IPS-20b (cell line): ENCODE measurements at regions not wholly inside any gene's neighbourhood (a gene's known extent, or its start where the extent isn't known, plus 50 kb on each side); places are given as distances from the start of the nearest gene placed in this dataset.
"Not testable (repeated sequence)": the region's sequence is repeated elsewhere in the genome, so short reads cannot be mapped to it uniquely, and the experiment has no call there.

ENCODE experiments used
- H3K27ac ChIP-seq: one replicate; pipeline ENCODE4 v1.5.1; 2013; ENCODE audit warnings: low read length
- H3K27me3 ChIP-seq: 2 replicates; pipeline ENCODE4 v1.6.1; 2013; ENCODE audit warnings: mild to moderate bottlenecking, low read length, inconsistent platforms; ENCODE audit not compliant: insufficient read depth
- H3K36me3 ChIP-seq: 2 replicates; pipeline ENCODE4 v1.6.1; 2013; ENCODE audit warnings: low read depth, mild to moderate bottlenecking, inconsistent platforms, low read length, moderate library complexity; ENCODE audit not compliant: insufficient read depth
- H3K4me1 ChIP-seq: 2 replicates; pipeline ENCODE4 v1.6.1; 2013; ENCODE audit warnings: mild to moderate bottlenecking, control low read depth, inconsistent platforms, low read length, moderate library complexity; ENCODE audit not compliant: insufficient read depth
- H3K4me3 ChIP-seq: 2 replicates; pipeline ENCODE4 v1.5.1; 2013; ENCODE audit warnings: mild to moderate bottlenecking, low read length, inconsistent platforms
- H3K9ac ChIP-seq: 2 replicates; pipeline ENCODE4 v1.6.1; 2013; ENCODE audit warnings: low read depth, mild to moderate bottlenecking, inconsistent platforms, low read length, moderate library complexity
- H3K9me3 ChIP-seq: 2 replicates; pipeline ENCODE4 v1.6.1; 2013; ENCODE audit warnings: mild to moderate bottlenecking, low read depth, low read length, inconsistent platforms; ENCODE audit not compliant: insufficient read depth

GRCh38 chr5:166637295-166637694 is 1654.2 kb upstream of the WWC1 start:
- Histone ChIP-seq H3K4me3 (no peak overlapping the region), H3K9me3 (no peaks in the 10 kb centered on the region), H3K27me3 (no peaks in the 10 kb centered on the region), H3K36me3 (no peaks in the 10 kb centered on the region), H3K4me1 (no peaks in the 10 kb centered on the region), H3K27ac (no peak overlapping the region), H3K9ac (no peak overlapping the region)

- no peak overlapping the region for H3K9ac ChIP-seq
- no peaks in the 10 kb centered on the region for H3K36me3 ChIP-seq
- no peaks in the 10 kb centered on the region for H3K27me3 ChIP-seq
- no peak overlapping the region for H3K4me3 ChIP-seq
- no peak overlapping the region for H3K27ac ChIP-seq
- H3K9me3 ChIP-seq, result no peaks in the 10 kb centered on the region
- no peaks in the 10 kb centered on the region; the same call in 1 of the 2 replicates for H3K4me1 ChIP-seq
Measured at GRCh38 chr5:166639151-166639550, 1652.3 kb upstream of the WWC1 start.

GRCh38 chr5:166640136-166640535 is 1651.3 kb upstream of the WWC1 start:
- H3K4me3 ChIP-seq, H3K27me3 ChIP-seq, H3K27ac ChIP-seq, H3K9ac ChIP-seq, H3K36me3 ChIP-seq, H3K4me1 ChIP-seq, H3K9me3 ChIP-seq: not testable (repeated sequence)

GRCh38 chr5:166648736-166649135 is 1642.7 kb upstream of the WWC1 start:
- Histone ChIP-seq H3K27me3 (no peaks in the 10 kb centered on the region), H3K4me1 (no peaks in the 10 kb centered on the region; the same call in 1 of the 2 replicates), H3K27ac (no peak overlapping the region), H3K9me3 (no peaks in the 10 kb centered on the region), H3K4me3 (no peak overlapping the region), H3K9ac (no peak overlapping the region), H3K36me3 (no peaks in the 10 kb centered on the region)

GRCh38 chr5:166649676-166650075 is 1641.8 kb upstream of the WWC1 start:
- no peaks in the 10 kb centered on the region for H3K36me3 ChIP-seq
- H3K4me1 ChIP-seq, result no peaks in the 10 kb centered on the region
- H3K9ac ChIP-seq, result no peak overlapping the region
- H3K9me3 ChIP-seq, result no peaks in the 10 kb centered on the region
- H3K4me3 ChIP-seq, result no peak overlapping the region
- H3K27ac ChIP-seq, result no peak overlapping the region
- no peaks in the 10 kb centered on the region for H3K27me3 ChIP-seq

- H3K9me3 ChIP-seq, result no peaks in the 10 kb centered on the region
- H3K4me3 ChIP-seq, result no peak overlapping the region
- H3K4me1 ChIP-seq, result no peaks in the 10 kb centered on the region
- H3K27me3 ChIP-seq, result no peaks in the 10 kb centered on the region
- H3K36me3 ChIP-seq, result no peaks in the 10 kb centered on the region
- no peak overlapping the region for H3K9ac ChIP-seq
- no peak overlapping the region for H3K27ac ChIP-seq
Measured at GRCh38 chr5:166651234-166651633, 1640.2 kb upstream of the WWC1 start.

GRCh38 chr5:166671811-166672210 is 1619.6 kb upstream of the WWC1 start:
- peaks cover 28% of the 10 kb centered on the region for H3K4me1 ChIP-seq
- H3K36me3 ChIP-seq, result no peaks in the 10 kb centered on the region
- H3K27ac ChIP-seq, result no peak overlapping the region
- no peak overlapping the region for H3K4me3 ChIP-seq
- no peak overlapping the region for H3K9ac ChIP-seq
- no peaks in the 10 kb centered on the region for H3K9me3 ChIP-seq
- H3K27me3 ChIP-seq, result no peaks in the 10 kb centered on the region

- Histone ChIP-seq H3K27me3 (no peaks in the 10 kb centered on the region), H3K27ac (no peak overlapping the region), H3K9me3 (no peaks in the 10 kb centered on the region), H3K9ac (no peak overlapping the region), H3K4me3 (no peak overlapping the region), H3K36me3 (no peaks in the 10 kb centered on the region), H3K4me1 (peaks cover 29% of the 10 kb centered on the region)
Measured at GRCh38 chr5:166672431-166672830, 1619.0 kb upstream of the WWC1 start.

GRCh38 chr5:166677891-166678290 is 1613.6 kb upstream of the WWC1 start:
- Histone ChIP-seq H3K27me3 (no peaks in the 10 kb centered on the region), H3K4me3 (no peak overlapping the region), H3K9me3 (no peaks in the 10 kb centered on the region), H3K27ac (no peak overlapping the region), H3K9ac (no peak overlapping the region), H3K4me1 (peaks cover 12% of the 10 kb centered on the region; the same call in 1 of the 2 replicates), H3K36me3 (no peaks in the 10 kb centered on the region)

GRCh38 chr5:166679331-166679730 is 1612.1 kb upstream of the WWC1 start:
- no peak overlapping the region for H3K4me3 ChIP-seq
- no peak overlapping the region for H3K27ac ChIP-seq
- no peak overlapping the region for H3K9ac ChIP-seq
- H3K4me1 ChIP-seq, result peaks cover 9% of the 10 kb centered on the region; the same call in 1 of the 2 replicates
- H3K27me3 ChIP-seq, result no peaks in the 10 kb centered on the region
- H3K9me3 ChIP-seq, result no peaks in the 10 kb centered on the region
- no peaks in the 10 kb centered on the region for H3K36me3 ChIP-seq

- Histone ChIP-seq H3K36me3 (no peaks in the 10 kb centered on the region), H3K4me3 (no peak overlapping the region), H3K27me3 (no peaks in the 10 kb centered on the region), H3K9ac (no peak overlapping the region), H3K27ac (no peak overlapping the region), H3K9me3 (no peaks in the 10 kb centered on the region), H3K4me1 (peaks cover 13% of the 10 kb centered on the region; the same call in 1 of the 2 replicates)
Measured at GRCh38 chr5:166695326-166695725, 1596.1 kb upstream of the WWC1 start.

- H3K9ac ChIP-seq, result no peak overlapping the region
- peaks cover 11% of the 10 kb centered on the region; the same call in 1 of the 2 replicates for H3K4me1 ChIP-seq
- no peak overlapping the region for H3K27ac ChIP-seq
- no peaks in the 10 kb centered on the region for H3K36me3 ChIP-seq
- H3K9me3 ChIP-seq, result no peaks in the 10 kb centered on the region
- H3K27me3 ChIP-seq, result no peaks in the 10 kb centered on the region
- H3K4me3 ChIP-seq, result no peak overlapping the region
Measured at GRCh38 chr5:166708291-166708690, 1583.2 kb upstream of the WWC1 start.

GRCh38 chr5:166709691-166710090 is 1581.8 kb upstream of the WWC1 start:
- Histone ChIP-seq H3K27ac (no peak overlapping the region), H3K4me3 (no peak overlapping the region)

More at GRCh38 chr5:166709691-166710090, 1581.8 kb upstream of the WWC1 start:
- H3K9ac ChIP-seq, result no peak overlapping the region
- no peaks in the 10 kb centered on the region for H3K9me3 ChIP-seq
- peaks cover 17% of the 10 kb centered on the region for H3K4me1 ChIP-seq
- H3K27me3 ChIP-seq, result no peaks in the 10 kb centered on the region
- H3K36me3 ChIP-seq, result no peaks in the 10 kb centered on the region
